Umbilical cord (tissue), 1 donor: ENCODE measurements at regions not wholly inside any gene's neighbourhood (a gene's known extent, or its start where the extent isn't known, plus 50 kb on each side); places are given as distances from the start of the nearest gene placed in this dataset.
"Not testable (repeated sequence)": the region's sequence is repeated elsewhere in the genome, so short reads cannot be mapped to it uniquely, and the experiment has no call there.

Source experiments
- DNase-seq: peaks from one replicate; pipeline ENCODE4 v3.0.0-alpha.2; 2015; ENCODE audit warnings: low spot score

- DNase-seq = no peak
Observed at GRCh38 chr14:66268802-66269334, 217.3 kb upstream of the CCDC196 start.

- DNase-seq = no peak
Observed at GRCh38 chr14:66272221-66272620, 213.9 kb upstream of the CCDC196 start.

- no peak for DNase-seq
Observed at GRCh38 chr14:66273261-66273832, 212.8 kb upstream of the CCDC196 start.

DNA sequence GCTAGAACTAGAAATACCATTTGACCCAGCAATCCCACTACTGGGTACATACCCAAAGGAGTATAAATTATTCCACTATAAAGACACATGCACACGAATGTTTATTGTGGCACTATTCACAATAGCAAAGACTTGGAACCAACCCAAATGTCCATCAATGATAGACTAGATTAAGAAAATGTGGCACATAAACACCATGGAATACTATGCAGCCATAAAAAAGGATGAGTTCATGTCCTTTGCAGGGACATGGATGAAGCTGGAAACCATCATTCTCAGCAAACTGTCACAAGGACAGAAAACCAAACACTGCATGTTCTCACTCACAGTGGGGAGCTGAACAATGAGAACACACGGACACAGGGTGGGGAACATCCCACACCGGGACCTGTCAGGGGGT, 207.8 kb upstream of the CCDC196 start:
- DNase-seq = not testable (repeated sequence)

DNA sequence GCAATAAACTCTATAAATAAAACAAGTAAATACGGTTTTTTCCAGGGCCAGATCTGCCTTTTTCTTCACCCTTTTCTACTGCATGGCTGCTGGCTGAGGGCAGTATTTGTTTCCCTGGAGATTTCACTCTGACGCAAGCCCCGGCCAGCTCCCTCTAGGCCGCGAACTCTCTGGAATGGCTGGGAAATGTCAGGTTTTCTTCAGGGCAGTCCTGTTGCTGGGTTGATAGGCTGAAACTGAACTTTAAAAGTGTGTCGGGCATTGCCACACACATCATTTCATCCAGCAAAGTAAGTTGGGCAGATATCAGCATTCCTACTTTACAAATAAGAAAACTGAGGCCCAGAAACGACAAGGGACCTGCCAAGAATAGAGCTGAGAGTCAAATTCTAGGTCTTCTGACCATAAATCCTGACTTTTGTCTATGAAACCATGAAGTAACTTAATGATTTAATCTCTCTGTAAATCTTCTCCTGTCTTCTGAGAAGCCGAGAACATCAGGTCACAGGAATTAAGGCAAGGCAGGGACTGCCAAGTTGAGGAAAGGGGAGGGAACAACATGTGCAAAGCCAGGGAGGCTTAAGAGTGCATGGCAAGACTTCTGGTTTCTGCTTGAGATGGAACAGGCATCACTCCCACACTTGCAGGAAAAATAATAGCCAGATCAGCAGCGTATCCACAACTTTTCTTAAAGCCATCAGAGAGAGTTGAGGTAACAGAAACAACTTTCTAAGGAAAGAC, 205.0 kb upstream of the CCDC196 start:
- peak; percentile 85 for DNase-seq

- DNase-seq = peak; percentile 76
Observed at GRCh38 chr14:66284346-66284745, 201.8 kb upstream of the CCDC196 start.

GRCh38 chr14:66288511-66288910, 197.7 kb upstream of the CCDC196 start:
- DNase-seq = no peak

DNA sequence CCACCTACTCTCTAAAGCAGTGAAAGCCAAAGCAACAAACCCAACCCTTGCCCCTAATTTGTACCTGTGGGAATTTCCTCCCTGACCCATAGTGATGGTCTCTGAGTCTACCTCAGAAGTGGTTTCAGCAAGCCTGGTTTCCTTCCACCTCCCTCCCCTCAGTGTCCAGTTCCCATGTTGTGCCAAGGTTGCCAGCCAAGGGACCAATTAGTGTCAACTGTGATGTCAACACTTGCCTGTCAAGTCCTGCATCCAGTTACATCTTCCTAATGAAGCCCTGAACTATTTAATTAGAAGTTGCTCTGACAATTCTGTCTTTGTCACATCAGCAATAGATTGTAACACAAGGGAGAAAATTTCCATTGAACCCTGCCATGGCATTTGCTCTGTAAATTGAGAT, 194.4 kb upstream of the CCDC196 start:
- no peak for DNase-seq

- no peak for DNase-seq
Observed at GRCh38 chr14:66293533-66294105, 192.6 kb upstream of the CCDC196 start.

DNA sequence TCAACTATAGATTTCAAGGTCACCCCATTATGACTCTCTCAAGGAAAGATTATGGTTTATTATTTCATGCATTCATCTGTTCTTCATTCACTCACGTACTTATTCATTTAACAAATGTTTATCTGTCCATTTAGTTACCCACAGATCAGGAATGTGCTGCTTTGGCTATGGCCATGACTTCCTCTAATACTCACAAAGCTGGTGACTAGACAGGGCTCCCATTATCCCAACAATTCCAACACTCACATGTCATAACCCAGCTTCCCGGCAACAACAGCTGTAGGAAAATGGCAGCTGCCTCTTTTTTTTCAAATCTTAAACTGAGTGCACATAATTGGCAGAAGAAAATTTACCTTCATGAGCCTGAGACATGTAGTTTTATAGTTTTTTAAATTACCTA, 190.8 kb upstream of the CCDC196 start:
- DNase-seq = no peak

GRCh38 chr14:66300886-66301285, 185.3 kb upstream of the CCDC196 start:
- DNase-seq = no peak

- DNase-seq = no peak
Observed at GRCh38 chr14:66306101-66306500, 180.1 kb upstream of the CCDC196 start.

GRCh38 chr14:66311058-66311457, 175.1 kb upstream of the CCDC196 start:
- DNase-seq = no peak

GRCh38 chr14:66311990-66312389, 174.2 kb upstream of the CCDC196 start:
- no peak for DNase-seq

DNA sequence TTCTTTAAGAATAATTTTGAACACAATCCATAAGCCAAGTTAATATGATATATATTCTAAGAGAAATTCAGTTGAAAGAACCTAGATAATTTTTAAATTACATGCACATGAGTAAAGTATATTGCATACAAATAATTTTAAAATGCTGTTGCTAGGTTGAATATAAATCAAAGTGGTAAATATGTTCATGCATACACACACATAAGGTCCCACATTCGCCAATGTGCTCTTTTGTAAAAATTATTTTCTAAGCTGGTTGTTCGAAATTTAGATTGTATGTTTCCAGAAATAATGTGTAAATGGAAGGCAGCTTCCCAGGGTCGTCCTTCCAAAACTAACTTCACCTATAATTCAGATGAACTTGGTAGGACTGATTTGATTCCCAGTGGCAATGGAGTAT, 173.7 kb upstream of the CCDC196 start:
- no peak for DNase-seq

- no peak for DNase-seq
Observed at GRCh38 chr14:66315098-66315497, 171.1 kb upstream of the CCDC196 start.

DNA sequence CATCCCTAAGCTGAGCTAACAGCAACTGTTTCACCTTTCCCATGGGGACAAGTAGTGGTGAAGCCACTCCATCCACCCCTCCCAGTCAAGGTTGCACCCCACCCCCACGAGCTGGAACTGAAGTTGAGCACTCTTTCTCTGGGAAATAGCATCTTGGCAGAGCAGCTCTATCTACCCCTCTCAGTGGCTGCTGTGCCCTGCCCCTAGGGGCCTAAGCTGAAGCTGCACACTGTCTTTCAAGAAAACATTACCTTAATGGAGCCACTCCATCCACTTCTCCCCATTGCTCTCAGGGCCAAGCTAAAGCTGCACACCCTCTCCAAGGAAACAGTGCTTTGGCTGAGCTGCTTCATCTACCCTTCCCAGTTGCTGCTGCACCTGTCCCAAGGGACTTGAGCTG, 170.6 kb upstream of the CCDC196 start:
- no peak for DNase-seq

- DNase-seq = no peak
Observed at GRCh38 chr14:66322564-66322963, 163.6 kb upstream of the CCDC196 start.

DNA sequence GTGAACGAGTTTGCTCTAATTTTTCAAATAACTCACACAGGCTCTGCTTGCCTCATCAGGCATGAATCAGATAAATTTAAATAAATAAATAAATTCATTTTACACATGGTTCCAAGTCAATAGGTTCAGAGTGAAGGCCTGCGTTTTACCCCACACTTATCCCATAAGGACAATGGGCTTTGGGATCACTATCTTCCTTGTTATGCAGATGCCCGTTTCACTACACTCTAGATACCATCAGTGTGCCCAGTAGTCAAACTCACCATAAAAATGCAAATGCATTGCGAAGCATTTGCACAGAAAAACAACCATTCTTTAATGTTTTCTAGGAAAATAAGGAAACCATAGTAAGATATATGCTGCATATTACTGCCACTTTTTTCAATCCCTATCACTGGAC, 155.9 kb upstream of the CCDC196 start:
- DNase-seq = no peak

- no peak for DNase-seq
Observed at GRCh38 chr14:66330916-66331315, 155.3 kb upstream of the CCDC196 start.

DNA sequence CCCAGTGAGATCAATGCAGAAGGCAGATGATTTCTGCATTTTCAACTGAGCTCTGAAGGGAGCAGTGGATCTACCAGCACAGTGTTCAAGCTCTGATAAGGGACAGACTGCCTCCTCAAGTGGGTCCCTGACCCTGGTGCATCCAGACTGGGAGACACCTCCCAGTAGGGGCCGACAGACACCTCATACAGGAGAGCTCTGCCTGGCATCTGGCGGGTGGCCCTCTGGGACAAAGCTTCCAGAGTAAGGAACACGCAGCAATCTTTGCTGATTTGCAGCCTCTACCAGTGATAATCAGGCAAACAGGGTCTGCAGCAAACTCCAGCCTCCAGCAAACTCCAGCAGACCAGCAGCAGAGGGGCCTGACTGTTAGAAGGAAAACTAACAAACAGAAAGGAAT, 152.9 kb upstream of the CCDC196 start:
- DNase-seq = not testable (repeated sequence)

DNA sequence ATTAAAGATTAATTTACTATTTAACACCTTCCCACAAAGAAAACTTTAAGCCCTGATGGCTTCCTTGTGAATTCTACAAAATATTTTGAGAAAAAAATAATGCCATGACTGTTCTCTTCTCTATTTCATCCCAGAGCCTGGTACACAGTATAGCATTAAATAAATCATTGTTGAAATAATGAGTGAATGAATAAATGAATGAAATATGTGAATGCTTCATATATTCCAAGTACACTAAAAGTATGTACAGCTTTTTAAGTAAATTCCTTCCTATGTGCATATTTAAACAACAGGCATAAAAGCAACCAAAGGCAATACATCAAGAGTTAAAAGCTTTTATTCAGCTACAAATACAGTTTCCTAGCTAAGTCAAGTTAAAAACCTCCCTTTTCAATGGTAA, 144.9 kb upstream of the CCDC196 start:
- no peak for DNase-seq

- DNase-seq = no peak
Observed at GRCh38 chr14:66345986-66346385, 140.2 kb upstream of the CCDC196 start.
